IMR-90 (cell line): ENCODE measurements at regions not wholly inside any gene's neighbourhood (a gene's known extent, or its start where the extent isn't known, plus 50 kb on each side); places are given as distances from the start of the nearest gene placed in this dataset.

ENCODE experiments used
- ATAC-seq: fragments of 200-7000 bp; cut with Tn5 transposase; 2 replicates; pipeline ENCODE4 v1.9.1; 2020; ENCODE audit warnings: low read depth, mild to moderate bottlenecking, moderate library complexity
- BruUV-seq: library from RNA; stranded (reverse); fragments of 400-500 nt; replicated peaks from 2 replicates; lab custom pipeline; 2021; lab: Mats Ljungman, UMichigan
- CTCF ChIA-PET: fragments of 300-600 bp; formaldehyde crosslinking; extraction: SDS; loops from one replicate; lab custom pipeline; 2021; ENCODE audit warnings: antibody characterized with exemption; lab: Yijun Ruan, JAX
- POLR2A ChIA-PET: fragments of 300-600 bp; sonication (Branson Sonifier 250); formaldehyde crosslinking; loops from one replicate; lab custom pipeline; 2022; ENCODE audit warnings: antibody characterized with exemption; ENCODE audit not compliant: unreplicated experiment; lab: Charles Lee
- DNase-seq: peaks from one replicate; pipeline ENCODE4 v3.0.0; 2013
- H2AFZ ChIP-seq: replicated peaks from 2 replicates; pipeline ENCODE3; 2013; ENCODE audit warnings: low read length, mild to moderate bottlenecking; ENCODE audit not compliant: poor library complexity
- H2AK5ac ChIP-seq: 2 replicates; pipeline ENCODE4 v1.6.1; 2013; ENCODE audit warnings: low read depth, low read length, inconsistent platforms
- H2AK9ac ChIP-seq: replicated peaks from 2 replicates; pipeline ENCODE3; 2013; ENCODE audit warnings: mild to moderate bottlenecking, low read depth, low read length, moderate library complexity; ENCODE audit not compliant: poor library complexity
- H2BK120ac ChIP-seq: 2 replicates; pipeline ENCODE4 v1.6.1; 2013; ENCODE audit warnings: low read depth, low read length, inconsistent platforms
- H2BK15ac ChIP-seq: 3 replicates; pipeline ENCODE4 v1.6.1; 2013; ENCODE audit warnings: low read depth, low read length, inconsistent platforms
- H2BK20ac ChIP-seq: 2 replicates; pipeline ENCODE4 v1.6.1; 2013; ENCODE audit warnings: low read depth, mild to moderate bottlenecking, inconsistent platforms, low read length, moderate library complexity
- H2BK5ac ChIP-seq: 2 replicates; pipeline ENCODE4 v1.6.1; 2013; ENCODE audit warnings: mild to moderate bottlenecking, low read depth, low read length, inconsistent platforms; ENCODE audit not compliant: poor library complexity, severe bottlenecking
- H3K14ac ChIP-seq: replicated peaks from 2 replicates; pipeline ENCODE4 v1.6.1; 2013; ENCODE audit warnings: low read depth, low read length, inconsistent platforms
- H3K18ac ChIP-seq: 2 replicates; pipeline ENCODE4 v1.6.1; 2013; ENCODE audit warnings: low read depth, low read length, control low read depth
- H3K23ac ChIP-seq: 2 replicates; pipeline ENCODE4 v1.6.1; 2013; ENCODE audit warnings: low read depth, low read length, inconsistent platforms
- H3K27ac ChIP-seq: 2 replicates; pipeline ENCODE4 v1.5.1; 2013; ENCODE audit warnings: mild to moderate bottlenecking, control low read depth, low read length; ENCODE audit not compliant: insufficient read depth
- H3K27me3 ChIP-seq: 2 replicates; pipeline ENCODE4 v1.6.1; 2013; ENCODE audit warnings: low read length; ENCODE audit not compliant: control insufficient read depth, insufficient read depth
- H3K36me3 ChIP-seq: 2 replicates; pipeline ENCODE4 v1.6.1; 2013; ENCODE audit warnings: low read length, mixed read lengths; ENCODE audit not compliant: control insufficient read depth, insufficient read depth
- H3K4ac ChIP-seq: 2 replicates; pipeline ENCODE4 v1.6.1; 2013; ENCODE audit warnings: low read depth, low read length, inconsistent platforms
- H3K4me1 ChIP-seq: 2 replicates; pipeline ENCODE4 v1.6.1; 2013; ENCODE audit warnings: low read length, mixed read lengths; ENCODE audit not compliant: control insufficient read depth, insufficient read depth
- H3K4me2 ChIP-seq: 2 replicates; pipeline ENCODE4 v1.6.1; 2013; ENCODE audit warnings: low read depth, mild to moderate bottlenecking, control low read depth, low read length, moderate library complexity
- H3K4me3 ChIP-seq: 2 replicates; pipeline ENCODE4 v1.5.1; 2013; ENCODE audit warnings: low read depth, mild to moderate bottlenecking, control low read depth, low read length, moderate library complexity; ENCODE audit not compliant: insufficient read depth
- H3K56ac ChIP-seq: 2 replicates; pipeline ENCODE4 v1.6.1; 2013; ENCODE audit warnings: low read length, inconsistent platforms; ENCODE audit not compliant: insufficient read depth; ENCODE audit errors: extremely low read depth
- H3K79me1 ChIP-seq, 2 experiments: 2 replicates each; pipeline ENCODE4 v1.6.1; 2013; ENCODE audit warnings: low read length in 2 of 2, inconsistent platforms in 1 of 2, low read depth in 1 of 2
- H3K9ac ChIP-seq: 2 replicates; pipeline ENCODE4 v1.6.1; 2013; ENCODE audit warnings: low read depth, low read length, control low read depth
- H3K9me1 ChIP-seq: 2 replicates; pipeline ENCODE4 v1.6.1; 2013; ENCODE audit warnings: low read length, inconsistent platforms; ENCODE audit not compliant: insufficient read depth
- H3K9me3 ChIP-seq: 2 replicates; pipeline ENCODE4 v1.6.1; 2013; ENCODE audit warnings: low read length; ENCODE audit not compliant: control insufficient read depth, insufficient read depth
- H4K20me1 ChIP-seq: 2 replicates; pipeline ENCODE4 v1.6.1; 2013; ENCODE audit warnings: low read length, inconsistent platforms; ENCODE audit not compliant: insufficient read depth
- H4K5ac ChIP-seq: 2 replicates; pipeline ENCODE4 v1.6.1; 2013; ENCODE audit warnings: mild to moderate bottlenecking, low read depth, low read length, control low read depth
- H4K8ac ChIP-seq, 2 experiments: 2 replicates each; pipeline ENCODE4 v1.6.1; 2013; ENCODE audit warnings: low read depth in 2 of 2, low read length in 2 of 2, control low read depth in 1 of 2, inconsistent platforms in 1 of 2
- H4K91ac ChIP-seq: 2 replicates; pipeline ENCODE4 v1.6.1; 2013; ENCODE audit warnings: low read depth, low read length, inconsistent platforms; ENCODE audit not compliant: insufficient read depth
- BHLHE40 ChIP-seq: fragments of 150-350 bp; IDR thresholded peaks from 2 replicates; pipeline ENCODE4 v1.6.1; 2016; ENCODE audit warnings: mild to moderate bottlenecking, low read depth, low read length
- CEBPB ChIP-seq: IDR thresholded peaks from 2 replicates; pipeline ENCODE4 v1.6.1; 2012; ENCODE audit warnings: low read depth, low read length, improper control_type of control experiment
- CHD1 ChIP-seq: IDR thresholded peaks from 2 replicates; pipeline ENCODE4 v1.6.1; 2012; ENCODE audit warnings: low read depth, low read length, improper control_type of control experiment
- FOS ChIP-seq: fragments of 150-350 bp; IDR thresholded peaks from 2 replicates; pipeline ENCODE4 v1.6.1; 2016; ENCODE audit warnings: low read depth, low read length
- MAFK ChIP-seq: IDR thresholded peaks from 2 replicates; pipeline ENCODE4 v1.6.1; 2012; ENCODE audit warnings: low read depth, low read length, improper control_type of control experiment
- MAZ ChIP-seq: IDR thresholded peaks from 2 replicates; pipeline ENCODE4 v1.6.1; 2012; ENCODE audit warnings: low read depth, mild to moderate bottlenecking, low read length, improper control_type of control experiment, moderate library complexity, borderline replicate concordance
- MXI1 ChIP-seq: IDR thresholded peaks from 2 replicates; pipeline ENCODE4 v1.6.1; 2012; ENCODE audit warnings: low read depth, mild to moderate bottlenecking, low read length, moderate library complexity, borderline replicate concordance
- NFE2L2 ChIP-seq: fragments of 150-350 bp; IDR thresholded peaks from 2 replicates; pipeline ENCODE4 v1.6.1; 2016; ENCODE audit warnings: low read depth, mild to moderate bottlenecking, low read length
- POLR2A ChIP-seq: IDR thresholded peaks from 2 replicates; pipeline ENCODE4 v1.6.1; 2012; ENCODE audit warnings: mild to moderate bottlenecking, low read depth, low read length
- RAD21 ChIP-seq: IDR thresholded peaks from 2 replicates; pipeline ENCODE4 v1.6.1; 2012; ENCODE audit warnings: low read length, improper control_type of control experiment
- RCOR1 ChIP-seq: IDR thresholded peaks from 2 replicates; pipeline ENCODE4 v1.6.1; 2012; ENCODE audit warnings: mild to moderate bottlenecking, low read length, improper control_type of control experiment; ENCODE audit not compliant: insufficient replicate concordance
- RFX5 ChIP-seq: IDR thresholded peaks from 2 replicates; pipeline ENCODE4 v1.8.0; 2012; ENCODE audit warnings: low read depth, mild to moderate bottlenecking, low read length, moderate library complexity
- SMC3 ChIP-seq: fragments of 150-350 bp; IDR thresholded peaks from 2 replicates; pipeline ENCODE4 v1.6.1; 2016; ENCODE audit warnings: low read depth, mild to moderate bottlenecking, antibody characterized with exemption, low read length, moderate library complexity
- WGBS, 2 experiments: methylation state at CpG; one replicate each; pipeline versions ENCODE4 v1.1.5 to v1.1.7; 2013; ENCODE audit warnings: missing lambda C conversion rate in 2 of 2; ENCODE audit not compliant: insufficient read length in 1 of 2; ENCODE audit errors: extremely low coverage in 2 of 2; 5-methylcytosine and 5-hydroxymethylcytosine counted together
- dilution Hi-C: fragments of 300-500 bp; cut with HindIII; formaldehyde crosslinking; loops from one replicate; pipeline ENCODE4 v1.14.3; 2018; ENCODE audit warnings: low sequenced_read_pairs; ENCODE audit not compliant: unreplicated experiment
- in situ Hi-C: fragments of 300-500 bp; cut with MboI; formaldehyde crosslinking; loops from 3 replicates; pipeline ENCODE4 v1.14.3; 2019; ENCODE audit warnings: low sequenced_read_pairs, inconsistent platforms, mixed read lengths
- intact Hi-C: fragments of 100-400 bp; cut with micrococcal nuclease; formaldehyde crosslinking; loops from 2 replicates; pipeline ENCODE4 v1.10.0; 2022
- TF ChIP-seq, protein P1 (sequence below): fragments of 150-350 bp; IDR thresholded peaks from 2 replicates; pipeline ENCODE4 v1.6.1; 2016; ENCODE audit warnings: low read depth, mild to moderate bottlenecking, low read length, moderate library complexity, borderline replicate concordance
- TF ChIP-seq, protein P2 (sequence below): conservative IDR thresholded peaks from 2 replicates; pipeline ENCODE4 v1.5.1; 2012; ENCODE audit warnings: mild to moderate bottlenecking, low read depth, low read length, improper control_type of control experiment
- TF ChIP-seq, protein P3 (sequence below): fragments of 150-350 bp; IDR thresholded peaks from 2 replicates; pipeline ENCODE4 v1.6.1; 2017; ENCODE audit warnings: mild to moderate bottlenecking, antibody characterized with exemption, low read length, low read depth

DNA sequence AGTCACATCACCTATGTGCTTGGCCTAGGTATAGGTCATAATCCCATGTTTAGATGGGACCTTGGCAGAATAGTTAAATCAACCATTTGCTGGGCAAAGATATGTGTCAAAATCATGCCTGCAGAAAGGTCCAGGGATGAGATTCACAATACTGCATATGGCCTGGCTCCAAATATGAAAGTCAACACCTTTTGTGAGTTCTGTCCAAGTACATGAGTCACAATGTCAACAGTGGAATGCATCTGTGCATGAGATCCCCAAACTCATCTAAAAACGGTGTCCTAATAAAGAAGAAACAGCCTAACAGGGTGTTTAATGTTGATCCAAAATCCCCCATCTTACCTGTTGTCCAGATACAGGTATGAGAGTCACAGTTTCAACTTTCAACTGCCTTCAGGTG lies 1847.5 kb downstream of the TP53TG3F start:
- no peak overlapping the region for H3K56ac ChIP-seq
- intact Hi-C loops = no loop called here

More for the DNA sequence above, 1847.5 kb downstream of the TP53TG3F start:
- Histone ChIP-seq H3K4ac (no peak overlapping the region), H3K14ac (no peak overlapping the region), H3K27ac (no peak overlapping the region), H2AK5ac (no peak overlapping the region), H3K27me3 (no peaks in the 10 kb centered on the region), H3K9me1 (no peaks in the 10 kb centered on the region), H3K18ac (no peak overlapping the region), H4K20me1 (no peaks in the 10 kb centered on the region), H3K4me2 (no peak overlapping the region), H2BK15ac (no peak overlapping the region), H3K23ac (no peak overlapping the region), H3K36me3 (no peaks in the 10 kb centered on the region), H2BK120ac (no peak overlapping the region), H3K9me3 (peaks cover 30% of the 10 kb centered on the region), H4K91ac (no peak overlapping the region), H4K5ac (no peak overlapping the region), H3K79me1 (no peaks in the 10 kb centered on the region), H2BK5ac (no peak overlapping the region), H3K4me1 (no peaks in the 10 kb centered on the region), H2BK20ac (no peak overlapping the region), H3K4me3 (no peak overlapping the region), H2AK9ac (no peak overlapping the region), H2AFZ (no peak overlapping the region), H4K8ac (no peak overlapping the region), H3K9ac (no peak overlapping the region)
- no CpG with 5 or more reads among the region's 1 CpG for WGBS, 2 experiments
- POLR2A ChIA-PET = no interaction called here
- dilution Hi-C loops = no loop called here
- DNase-seq = no peak
- no TSS peak for BruUV-seq
- in situ Hi-C loops = no loop called here
- TF ChIP-seq, protein P1, sequence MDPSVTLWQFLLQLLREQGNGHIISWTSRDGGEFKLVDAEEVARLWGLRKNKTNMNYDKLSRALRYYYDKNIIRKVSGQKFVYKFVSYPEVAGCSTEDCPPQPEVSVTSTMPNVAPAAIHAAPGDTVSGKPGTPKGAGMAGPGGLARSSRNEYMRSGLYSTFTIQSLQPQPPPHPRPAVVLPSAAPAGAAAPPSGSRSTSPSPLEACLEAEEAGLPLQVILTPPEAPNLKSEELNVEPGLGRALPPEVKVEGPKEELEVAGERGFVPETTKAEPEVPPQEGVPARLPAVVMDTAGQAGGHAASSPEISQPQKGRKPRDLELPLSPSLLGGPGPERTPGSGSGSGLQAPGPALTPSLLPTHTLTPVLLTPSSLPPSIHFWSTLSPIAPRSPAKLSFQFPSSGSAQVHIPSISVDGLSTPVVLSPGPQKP = no peak
- TF ChIP-seq FOS (no peak), POLR2A (no peak), RFX5 (no peak), MXI1 (no peak), NFE2L2 (no peak), CEBPB (no peak), MAZ (no peak), RCOR1 (no peak), RAD21 (no peak), MAFK (no peak), BHLHE40 (no peak), SMC3 (no peak), CHD1 (no peak)
- TF ChIP-seq, protein P2, sequence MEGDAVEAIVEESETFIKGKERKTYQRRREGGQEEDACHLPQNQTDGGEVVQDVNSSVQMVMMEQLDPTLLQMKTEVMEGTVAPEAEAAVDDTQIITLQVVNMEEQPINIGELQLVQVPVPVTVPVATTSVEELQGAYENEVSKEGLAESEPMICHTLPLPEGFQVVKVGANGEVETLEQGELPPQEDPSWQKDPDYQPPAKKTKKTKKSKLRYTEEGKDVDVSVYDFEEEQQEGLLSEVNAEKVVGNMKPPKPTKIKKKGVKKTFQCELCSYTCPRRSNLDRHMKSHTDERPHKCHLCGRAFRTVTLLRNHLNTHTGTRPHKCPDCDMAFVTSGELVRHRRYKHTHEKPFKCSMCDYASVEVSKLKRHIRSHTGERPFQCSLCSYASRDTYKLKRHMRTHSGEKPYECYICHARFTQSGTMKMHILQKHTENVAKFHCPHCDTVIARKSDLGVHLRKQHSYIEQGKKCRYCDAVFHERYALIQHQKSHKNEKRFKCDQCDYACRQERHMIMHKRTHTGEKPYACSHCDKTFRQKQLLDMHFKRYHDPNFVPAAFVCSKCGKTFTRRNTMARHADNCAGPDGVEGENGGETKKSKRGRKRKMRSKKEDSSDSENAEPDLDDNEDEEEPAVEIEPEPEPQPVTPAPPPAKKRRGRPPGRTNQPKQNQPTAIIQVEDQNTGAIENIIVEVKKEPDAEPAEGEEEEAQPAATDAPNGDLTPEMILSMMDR = no peak
- TF ChIP-seq, protein P3, sequence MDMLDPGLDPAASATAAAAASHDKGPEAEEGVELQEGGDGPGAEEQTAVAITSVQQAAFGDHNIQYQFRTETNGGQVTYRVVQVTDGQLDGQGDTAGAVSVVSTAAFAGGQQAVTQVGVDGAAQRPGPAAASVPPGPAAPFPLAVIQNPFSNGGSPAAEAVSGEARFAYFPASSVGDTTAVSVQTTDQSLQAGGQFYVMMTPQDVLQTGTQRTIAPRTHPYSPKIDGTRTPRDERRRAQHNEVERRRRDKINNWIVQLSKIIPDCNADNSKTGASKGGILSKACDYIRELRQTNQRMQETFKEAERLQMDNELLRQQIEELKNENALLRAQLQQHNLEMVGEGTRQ = no peak
- CTCF ChIA-PET = no interaction called here
- ATAC-seq = no peak
